GM18907 (cell line): ENCODE measurements at regions not wholly inside any gene's neighbourhood (a gene's known extent, or its start where the extent isn't known, plus 50 kb on each side); places are given as distances from the start of the nearest gene placed in this dataset.
"Not testable (repeated sequence)": the region's sequence is repeated elsewhere in the genome, so short reads cannot be mapped to it uniquely, and the experiment has no call there.

Experiments
- ATAC-seq: cut with Tn5 transposase; IDR thresholded peaks from one replicate; pipeline ENCODE4 v1.9.1; 2021; ENCODE audit warnings: mild to moderate bottlenecking, moderate library complexity; ENCODE audit not compliant: unreplicated experiment

DNA sequence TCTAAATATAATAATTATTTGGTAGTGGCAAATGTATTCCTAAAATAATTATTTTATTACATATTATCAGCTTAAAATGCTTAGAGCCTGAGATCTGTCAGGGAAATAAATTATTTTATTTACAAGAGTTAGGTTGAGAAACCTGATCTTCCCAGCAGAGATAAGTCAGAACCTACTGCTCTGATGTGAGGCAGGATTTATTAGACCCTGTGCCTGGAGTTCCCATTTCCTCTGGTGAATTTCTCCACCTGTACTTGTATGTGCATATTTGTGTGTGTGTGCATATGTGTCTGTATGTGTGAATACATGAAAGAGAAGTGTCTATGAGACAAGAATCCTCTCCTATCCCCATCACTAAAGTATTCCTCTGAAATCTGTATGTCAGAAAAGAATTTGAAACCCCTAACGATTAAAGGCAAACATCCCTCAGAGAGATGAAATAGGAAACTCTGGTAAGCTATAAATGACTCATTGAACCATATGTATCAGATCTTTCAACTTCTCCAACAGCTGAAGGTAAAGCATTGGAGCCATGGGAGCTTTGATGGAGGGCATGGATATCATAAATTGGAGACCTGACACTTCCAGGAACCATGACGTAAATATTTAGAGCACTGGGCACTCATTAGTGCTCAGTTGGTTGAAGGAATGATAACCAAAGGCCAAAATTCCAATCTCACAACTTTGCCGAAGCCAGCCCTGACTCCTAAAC is 190.9 kb downstream of the XPNPEP1 start:
- no peak for ATAC-seq

DNA sequence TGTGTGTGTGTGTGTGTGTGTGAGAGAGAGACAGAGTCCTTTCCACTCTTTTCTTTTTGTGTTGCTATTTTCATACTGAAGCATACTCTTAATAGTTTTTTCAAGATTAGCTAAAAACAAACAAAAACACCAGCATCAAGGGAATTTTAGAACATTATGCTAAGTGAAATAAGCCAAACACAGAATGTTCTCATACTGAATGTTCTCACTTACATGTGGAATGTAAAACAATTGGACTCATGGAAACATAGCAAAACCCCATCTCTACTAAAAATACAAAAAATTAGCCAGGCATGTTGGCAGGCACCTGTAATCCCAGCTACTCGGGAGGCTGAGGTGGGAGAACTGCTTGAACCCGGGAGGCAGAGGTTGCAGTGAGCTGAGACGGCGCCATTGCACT is 193.4 kb downstream of the XPNPEP1 start:
- not testable (repeated sequence) for ATAC-seq

DNA sequence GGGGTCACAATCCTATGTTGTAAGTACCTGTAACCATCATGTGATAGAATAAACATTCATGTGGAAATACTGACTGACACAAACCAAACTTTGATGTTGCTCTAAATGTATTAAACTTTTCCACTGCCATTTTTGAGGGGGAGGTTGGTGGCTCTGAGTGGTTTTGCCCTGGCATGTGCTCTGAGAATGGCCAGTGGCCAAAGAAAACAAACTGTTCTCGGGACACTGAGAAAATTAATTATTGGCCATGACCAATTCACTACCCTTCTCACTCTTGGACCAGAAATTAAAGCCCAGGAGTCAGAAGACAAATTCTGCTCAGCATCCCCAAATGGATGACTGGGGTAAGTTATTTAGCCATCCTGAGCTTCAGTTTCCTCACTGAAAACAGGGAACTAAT is 195.9 kb downstream of the XPNPEP1 start:
- ATAC-seq = no peak

GRCh38 chr10:109726473-109726872 is 196.8 kb downstream of the XPNPEP1 start:
- no peak for ATAC-seq

DNA sequence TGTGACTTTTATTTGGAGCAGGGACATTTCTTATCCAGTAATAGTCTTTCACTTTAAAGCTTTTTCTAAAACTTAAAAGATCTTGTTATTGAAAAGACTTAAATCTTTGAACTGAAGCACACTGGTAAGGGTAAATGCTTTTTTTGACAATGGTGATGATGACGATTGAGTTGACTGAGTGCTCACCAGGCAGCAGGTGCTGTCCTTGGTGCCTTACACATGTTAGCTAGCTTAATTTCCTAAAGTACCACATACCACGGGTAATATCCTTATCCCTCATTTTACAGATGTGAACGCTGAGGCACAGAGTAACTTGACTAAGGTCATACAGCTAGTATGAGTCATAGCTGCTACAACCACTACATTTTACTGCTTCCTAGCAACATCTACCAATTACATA is 200.0 kb downstream of the XPNPEP1 start:
- ATAC-seq = no peak

- ATAC-seq = no peak
These were observed 201.8 kb downstream of the XPNPEP1 start for GRCh38 chr10:109721453-109722064.

DNA sequence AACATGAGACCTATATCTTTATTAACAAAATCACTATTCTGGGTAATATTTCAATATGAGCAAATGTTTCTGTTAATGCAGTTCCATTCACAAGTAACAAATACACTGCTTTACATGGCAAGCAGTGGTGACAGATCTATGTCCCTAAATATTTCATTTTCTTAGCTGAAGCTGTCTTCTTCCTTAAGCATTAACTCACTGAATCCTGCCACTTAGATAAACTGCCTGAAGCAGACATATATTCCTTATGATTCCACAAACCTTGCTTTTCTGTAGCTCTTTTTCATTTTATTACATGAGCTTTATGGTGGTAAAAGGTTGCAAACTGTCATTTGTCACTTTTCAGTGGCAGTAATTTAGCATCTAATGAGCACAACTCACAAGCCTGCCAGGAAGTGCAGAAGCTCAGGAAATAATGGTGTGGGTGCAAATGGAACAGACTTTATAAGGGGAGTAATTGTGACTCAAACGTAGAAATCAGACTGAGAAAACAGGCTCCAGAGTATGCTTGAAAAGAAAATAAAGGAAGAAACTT is 217.2 kb downstream of the XPNPEP1 start:
- ATAC-seq = no peak

GRCh38 chr10:109701633-109702215 is 221.6 kb downstream of the XPNPEP1 start:
- ATAC-seq = no peak

DNA sequence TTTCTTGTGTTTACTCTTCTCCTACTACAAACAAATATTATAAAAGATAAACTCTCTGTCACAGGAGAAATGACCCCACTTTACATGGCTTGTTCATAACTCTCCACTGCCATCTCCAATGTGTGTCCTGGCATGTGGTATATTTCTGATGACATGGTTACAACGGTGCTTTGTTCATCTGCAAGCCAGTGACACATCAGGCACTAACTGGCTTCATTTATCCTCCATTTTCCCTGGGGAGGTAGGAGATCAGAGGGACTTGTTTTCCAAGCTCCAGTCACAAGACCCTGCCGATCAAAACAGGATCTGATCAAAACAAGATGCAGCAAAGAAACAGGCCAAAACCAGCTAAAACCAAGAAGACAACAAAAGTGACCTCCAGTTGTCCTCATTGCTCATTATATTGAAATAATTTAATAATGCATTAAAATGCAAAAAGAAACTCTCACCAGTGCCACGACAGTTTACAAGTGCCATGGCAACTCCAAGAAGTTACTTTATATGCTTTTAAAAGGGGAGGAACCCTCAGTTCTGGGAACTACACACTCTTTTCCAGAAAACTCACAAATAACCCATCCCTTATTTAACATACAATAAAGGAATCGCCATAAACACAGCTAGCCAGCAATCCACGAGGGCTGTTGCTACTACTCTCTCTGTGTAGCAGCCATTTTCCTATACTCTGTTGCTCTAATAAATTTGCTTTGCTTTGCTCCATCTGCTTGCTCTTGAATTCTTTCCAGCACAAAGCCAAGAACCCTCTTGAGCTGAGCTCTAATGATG is 224.2 kb downstream of the XPNPEP1 start:
- ATAC-seq = no peak

- no peak for ATAC-seq
These were observed 225.2 kb downstream of the XPNPEP1 start for GRCh38 chr10:109698086-109698485.

DNA sequence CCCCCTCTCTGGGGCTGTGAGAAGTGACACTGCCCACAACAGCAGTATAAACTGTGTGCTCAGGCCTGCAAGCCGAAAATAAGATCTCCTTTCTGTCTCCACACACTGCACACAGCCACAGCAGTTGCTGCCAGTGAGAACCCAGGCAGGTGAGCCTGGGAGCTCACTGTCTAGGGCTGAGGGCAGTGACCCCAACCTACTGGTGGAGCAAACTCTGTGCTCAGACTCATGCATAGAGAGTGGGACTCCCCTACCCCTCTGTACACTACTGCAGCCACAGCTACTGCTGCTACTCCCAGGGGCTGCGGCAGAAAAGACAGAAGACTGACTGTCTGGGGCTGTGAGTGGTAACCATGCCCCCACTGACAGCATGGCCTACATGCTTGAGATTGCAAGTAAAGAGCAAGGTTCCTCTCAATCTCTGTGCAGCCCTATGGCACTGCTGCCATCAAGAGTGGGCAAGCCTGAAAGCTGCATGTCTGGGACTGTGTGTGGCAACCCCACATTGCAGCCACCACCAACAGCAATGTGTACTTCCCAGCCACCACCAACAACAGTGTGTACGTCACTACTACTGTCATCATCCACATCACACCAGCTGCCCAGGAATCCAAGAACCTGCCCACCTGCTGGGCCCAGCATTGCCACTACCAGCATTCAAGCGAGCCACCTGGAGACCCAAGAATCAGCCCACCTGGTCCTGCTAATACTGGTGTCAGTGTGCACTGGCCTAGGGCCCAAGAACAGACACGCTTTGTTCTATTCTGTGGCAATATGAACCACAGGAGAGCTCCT is 226.1 kb downstream of the XPNPEP1 start:
- ATAC-seq = no peak

DNA sequence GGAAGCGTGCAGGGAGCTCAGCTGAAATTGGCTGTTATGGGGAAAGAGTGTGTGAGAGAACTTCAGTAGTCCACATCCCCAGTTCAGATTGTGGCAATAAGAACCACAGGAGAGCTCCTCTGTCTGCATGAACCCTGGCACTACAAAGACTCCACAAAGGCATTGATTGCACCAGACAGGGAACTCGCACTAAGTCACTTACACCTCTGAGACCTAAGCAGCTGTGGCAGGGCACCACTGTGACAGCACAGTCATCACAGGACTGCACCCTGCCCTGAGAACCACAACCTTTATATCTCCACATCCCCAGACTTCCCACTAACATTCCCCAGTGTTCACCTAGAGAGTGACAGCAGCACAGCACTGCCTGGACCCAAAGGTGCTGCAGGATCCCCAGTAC is 226.8 kb downstream of the XPNPEP1 start:
- no peak for ATAC-seq

DNA sequence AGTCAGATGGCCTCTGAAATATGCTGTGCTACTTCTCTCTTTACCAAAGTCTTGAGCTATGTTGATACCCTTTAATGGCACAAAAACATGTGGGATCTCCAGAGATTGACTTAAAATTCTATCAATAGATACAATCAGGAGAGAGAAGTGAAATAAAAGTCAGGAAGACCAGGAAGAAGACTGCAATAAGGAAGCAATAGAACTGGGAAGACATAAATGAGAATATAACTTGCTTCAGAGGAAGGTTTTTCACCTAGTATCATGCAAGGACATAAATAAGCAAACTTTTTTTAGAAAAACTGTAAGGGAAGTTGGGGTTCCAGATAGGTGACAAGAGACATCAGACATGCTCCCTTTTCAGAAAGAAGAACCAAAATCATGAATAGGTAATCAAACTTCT is 227.3 kb downstream of the XPNPEP1 start:
- ATAC-seq = no peak

- ATAC-seq = no peak
These were observed 233.5 kb downstream of the XPNPEP1 start for GRCh38 chr10:109689785-109690184.

DNA sequence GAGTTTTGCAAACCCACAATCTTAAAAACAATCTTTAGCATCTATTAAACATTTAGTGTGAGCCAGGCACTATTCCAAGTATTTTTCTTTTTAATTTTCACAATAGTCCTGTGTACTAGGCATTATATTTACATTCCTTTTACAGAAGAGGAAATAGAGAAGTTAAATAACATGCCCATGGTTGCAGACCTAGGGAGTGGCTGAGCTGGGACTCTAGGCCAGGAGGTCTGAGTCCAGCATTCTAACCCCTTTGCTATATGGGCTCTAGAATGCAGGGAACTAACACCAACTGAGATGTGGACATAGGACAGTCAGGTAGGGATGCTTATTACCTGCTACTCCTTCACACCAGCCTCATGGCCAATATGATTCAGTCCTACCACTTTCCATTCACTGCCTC is 243.8 kb downstream of the XPNPEP1 start:
- no peak for ATAC-seq

GRCh38 chr10:109678857-109679256 is 244.5 kb downstream of the XPNPEP1 start:
- no peak for ATAC-seq

DNA sequence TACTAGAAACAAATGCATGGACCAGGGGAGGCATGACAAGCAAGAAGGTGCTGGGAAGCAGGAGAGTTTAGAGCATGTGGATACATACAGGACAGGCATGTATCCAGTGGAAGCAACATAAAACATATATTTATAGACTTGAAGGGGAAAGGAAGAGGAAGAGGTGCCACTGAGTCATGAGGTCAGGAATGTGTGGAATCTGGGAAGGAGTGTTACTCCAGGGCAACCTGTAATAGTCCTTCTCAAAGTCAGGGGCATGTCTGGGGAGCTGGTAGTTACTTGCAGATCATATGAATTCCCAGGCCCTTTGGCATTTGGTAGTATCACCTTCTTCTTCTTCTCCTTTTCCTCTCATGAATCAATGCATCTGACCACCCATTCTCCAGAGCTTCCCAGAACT is 246.6 kb downstream of the XPNPEP1 start:
- no peak for ATAC-seq

- ATAC-seq = no peak
These were observed 254.6 kb downstream of the XPNPEP1 start for GRCh38 chr10:109668703-109669102.

DNA sequence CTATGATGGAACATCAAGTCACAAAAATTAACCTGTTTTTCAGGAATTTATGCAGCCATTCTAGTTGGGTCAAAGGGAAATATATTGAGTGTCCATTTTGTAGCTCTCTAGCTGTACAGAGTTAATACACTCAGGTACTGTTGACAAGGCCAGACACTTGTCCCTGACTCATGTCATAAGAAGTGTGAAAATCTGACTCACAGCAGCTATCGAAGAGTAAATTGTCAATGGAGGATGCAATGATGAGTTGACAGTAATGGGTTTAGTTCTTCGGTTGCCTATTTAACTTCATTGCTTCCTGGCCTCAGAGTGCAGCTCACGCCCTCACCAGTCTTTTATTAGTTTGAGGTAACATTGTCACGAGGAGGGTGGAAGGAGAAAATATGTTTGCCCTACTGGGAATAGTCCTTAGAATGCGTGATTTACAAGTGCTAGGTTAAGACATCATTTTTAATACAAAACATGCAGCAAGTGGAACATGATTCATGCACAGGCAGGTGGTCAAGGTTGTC is 255.1 kb downstream of the XPNPEP1 start:
- no peak for ATAC-seq

GRCh38 chr10:109665321-109665720 is 258.0 kb downstream of the XPNPEP1 start:
- no peak for ATAC-seq
